ENCODE measurements at regions not wholly inside any gene's neighbourhood (a gene's known extent, or its start where the extent isn't known, plus 50 kb on each side); places are given as distances from the start of the nearest gene placed in this dataset.

- Histone ChIP-seq H3K4me1 (ENCODE audit: control insufficient read depth in 3 of 3, insufficient read depth in 2 of 3, low read depth in 1 of 3, low read length in 2 of 3) (no peaks in the 10 kb centered on the region), H3K27ac (ENCODE audit: low read depth in 1 of 3, low read length in 2 of 3) (no peak overlapping the region), H3K27me3 (ENCODE audit: control insufficient read depth in 3 of 3, insufficient read depth in 3 of 3, low read length in 3 of 3) (no peaks in the 10 kb centered on the region), H3K9me3 (ENCODE audit: control insufficient read depth in 2 of 2, insufficient read depth in 1 of 2, low read depth in 1 of 2, low read length in 1 of 2) (no peaks in the 10 kb centered on the region), H3K36me3 (ENCODE audit: control insufficient read depth in 3 of 3, insufficient read depth in 2 of 3, low read depth in 1 of 3, low read length in 3 of 3) (no peaks in the 10 kb centered on the region), H3K4me3 (ENCODE audit: low read depth in 1 of 3, low read length in 3 of 3) (no peak overlapping the region)
- WGBS, 3 donors = 64 to 78% (median 69%) methylated on average over 3 of the region's 3 CpGs
- no peak for FAIRE-seq
- no peak for DNase-seq
Observed at GRCh38 chr9:19564396-19565061, 155.7 kb downstream of the ACER2 start.

- no peaks in the 10 kb centered on the region for H3K4me1 ChIP-seq (ENCODE audit: control insufficient read depth in 3 of 3, insufficient read depth in 2 of 3, low read depth in 1 of 3, low read length in 2 of 3)
- no peaks in the 10 kb centered on the region for H3K36me3 ChIP-seq (ENCODE audit: control insufficient read depth in 3 of 3, insufficient read depth in 2 of 3, low read depth in 1 of 3, low read length in 3 of 3)
- no peaks in the 10 kb centered on the region for H3K27me3 ChIP-seq (ENCODE audit: control insufficient read depth in 3 of 3, insufficient read depth in 3 of 3, low read length in 3 of 3)
- H3K27ac ChIP-seq (ENCODE audit: low read depth in 1 of 3, low read length in 2 of 3) = no peak overlapping the region
- FAIRE-seq (no peak), DNase-seq (no peak)
- H3K4me3 ChIP-seq (ENCODE audit: low read depth in 1 of 3, low read length in 3 of 3) = no peak overlapping the region
- peaks cover 0 to 15% of the 10 kb centered on the region in 2 donors for H3K9me3 ChIP-seq (ENCODE audit: control insufficient read depth in 2 of 2, insufficient read depth in 1 of 2, low read depth in 1 of 2, low read length in 1 of 2)
- WGBS, 3 donors = 68 to 82% (median 68%) methylated on average over 4 of the region's 4 CpGs
Observed at GRCh38 chr9:19555214-19555613, 146.4 kb downstream of the ACER2 start.

- WGBS, 3 donors = 69 to 78% (median 77%) methylated on average over 4 of the region's 4 CpGs
Observed at GRCh38 chr9:19554529-19554928, 145.7 kb downstream of the ACER2 start.

GRCh38 chr9:19553441-19553840 lies 144.6 kb downstream of the ACER2 start:
- no peak overlapping the region for H3K4me3 ChIP-seq (ENCODE audit: low read depth in 1 of 3, low read length in 3 of 3)
- no peak for FAIRE-seq
- H3K4me1 ChIP-seq (ENCODE audit: control insufficient read depth in 3 of 3, insufficient read depth in 2 of 3, low read depth in 1 of 3, low read length in 2 of 3) = no peaks in the 10 kb centered on the region
- no peak for DNase-seq
- H3K9me3 ChIP-seq (ENCODE audit: control insufficient read depth in 2 of 2, insufficient read depth in 1 of 2, low read depth in 1 of 2, low read length in 1 of 2) = peaks cover 0 to 18% of the 10 kb centered on the region in 2 donors
- no peaks in the 10 kb centered on the region for H3K27me3 ChIP-seq (ENCODE audit: control insufficient read depth in 3 of 3, insufficient read depth in 3 of 3, low read length in 3 of 3)
- no peaks in the 10 kb centered on the region for H3K36me3 ChIP-seq (ENCODE audit: control insufficient read depth in 3 of 3, insufficient read depth in 2 of 3, low read depth in 1 of 3, low read length in 3 of 3)
- H3K27ac ChIP-seq (ENCODE audit: low read depth in 1 of 3, low read length in 2 of 3) = no peak overlapping the region

More at GRCh38 chr9:19554529-19554928, 145.7 kb downstream of the ACER2 start:
- Histone ChIP-seq H3K4me3 (ENCODE audit: low read depth in 1 of 3, low read length in 3 of 3) (no peak overlapping the region), H3K27me3 (ENCODE audit: control insufficient read depth in 3 of 3, insufficient read depth in 3 of 3, low read length in 3 of 3) (no peaks in the 10 kb centered on the region), H3K27ac (ENCODE audit: low read depth in 1 of 3, low read length in 2 of 3) (no peak overlapping the region), H3K36me3 (ENCODE audit: control insufficient read depth in 3 of 3, insufficient read depth in 2 of 3, low read depth in 1 of 3, low read length in 3 of 3) (no peaks in the 10 kb centered on the region), H3K4me1 (ENCODE audit: control insufficient read depth in 3 of 3, insufficient read depth in 2 of 3, low read depth in 1 of 3, low read length in 2 of 3) (no peaks in the 10 kb centered on the region), H3K9me3 (ENCODE audit: control insufficient read depth in 2 of 2, insufficient read depth in 1 of 2, low read depth in 1 of 2, low read length in 1 of 2) (peaks cover 0 to 16% of the 10 kb centered on the region in 2 donors)
- no peak for DNase-seq
- FAIRE-seq = no peak

GRCh38 chr9:19552282-19553105 lies 143.7 kb downstream of the ACER2 start:
- no peaks in the 10 kb centered on the region for H3K36me3 ChIP-seq (ENCODE audit: control insufficient read depth in 3 of 3, insufficient read depth in 2 of 3, low read depth in 1 of 3, low read length in 3 of 3)
- peaks cover 0 to 14% of the 10 kb centered on the region in 2 donors for H3K9me3 ChIP-seq (ENCODE audit: control insufficient read depth in 2 of 2, insufficient read depth in 1 of 2, low read depth in 1 of 2, low read length in 1 of 2)
- no peaks in the 10 kb centered on the region for H3K4me1 ChIP-seq (ENCODE audit: control insufficient read depth in 3 of 3, insufficient read depth in 2 of 3, low read depth in 1 of 3, low read length in 2 of 3)
- no peak overlapping the region for H3K27ac ChIP-seq (ENCODE audit: low read depth in 1 of 3, low read length in 2 of 3)
- FAIRE-seq (no peak), DNase-seq (no peak)
- no peak overlapping the region for H3K4me3 ChIP-seq (ENCODE audit: low read depth in 1 of 3, low read length in 3 of 3)
- 29 to 58% (median 40%) methylated on average over 3 of the region's 3 CpGs for WGBS, 3 donors
- no peaks in the 10 kb centered on the region for H3K27me3 ChIP-seq (ENCODE audit: control insufficient read depth in 3 of 3, insufficient read depth in 3 of 3, low read length in 3 of 3)

- H3K9me3 ChIP-seq (ENCODE audit: control insufficient read depth in 2 of 2, insufficient read depth in 1 of 2, low read depth in 1 of 2, low read length in 1 of 2) = peaks cover 0 to 3% of the 10 kb centered on the region in 2 donors
- H3K27ac ChIP-seq (ENCODE audit: low read depth in 1 of 3, low read length in 2 of 3) = no peak overlapping the region
- H3K27me3 ChIP-seq (ENCODE audit: control insufficient read depth in 3 of 3, insufficient read depth in 3 of 3, low read length in 3 of 3) = no peaks in the 10 kb centered on the region
- H3K4me1 ChIP-seq (ENCODE audit: control insufficient read depth in 3 of 3, insufficient read depth in 2 of 3, low read depth in 1 of 3, low read length in 2 of 3) = no peaks in the 10 kb centered on the region
- no peaks in the 10 kb centered on the region for H3K36me3 ChIP-seq (ENCODE audit: control insufficient read depth in 3 of 3, insufficient read depth in 2 of 3, low read depth in 1 of 3, low read length in 3 of 3)
- 25 to 35% (median 31%) methylated on average over 8 of the region's 8 CpGs for WGBS, 3 donors
- no peak overlapping the region for H3K4me3 ChIP-seq (ENCODE audit: low read depth in 1 of 3, low read length in 3 of 3)
- FAIRE-seq = no peak
- no peak for DNase-seq
Observed at GRCh38 chr9:19551124-19551929, 142.5 kb downstream of the ACER2 start.

- DNase-seq (no peak), FAIRE-seq (no peak)
- H3K4me1 ChIP-seq (ENCODE audit: control insufficient read depth in 3 of 3, insufficient read depth in 2 of 3, low read depth in 1 of 3, low read length in 2 of 3) = no peaks in the 10 kb centered on the region
- 71 to 77% (median 77%) methylated on average over 7 of the region's 7 CpGs for WGBS, 3 donors
- H3K4me3 ChIP-seq (ENCODE audit: low read depth in 1 of 3, low read length in 3 of 3) = no peak overlapping the region
- no peak overlapping the region for H3K27ac ChIP-seq (ENCODE audit: low read depth in 1 of 3, low read length in 2 of 3)
- no peaks in the 10 kb centered on the region for H3K27me3 ChIP-seq (ENCODE audit: control insufficient read depth in 3 of 3, insufficient read depth in 3 of 3, low read length in 3 of 3)
- H3K36me3 ChIP-seq (ENCODE audit: control insufficient read depth in 3 of 3, insufficient read depth in 2 of 3, low read depth in 1 of 3, low read length in 3 of 3) = no peaks in the 10 kb centered on the region
- H3K9me3 ChIP-seq (ENCODE audit: control insufficient read depth in 2 of 2, insufficient read depth in 1 of 2, low read depth in 1 of 2, low read length in 1 of 2) = peaks cover 0 to 3% of the 10 kb centered on the region in 2 donors
Observed at GRCh38 chr9:19550009-19550408, 141.2 kb downstream of the ACER2 start.

GRCh38 chr9:19533373-19533772 lies 124.6 kb downstream of the ACER2 start:
- Histone ChIP-seq H3K27me3 (ENCODE audit: control insufficient read depth in 3 of 3, insufficient read depth in 3 of 3, low read length in 3 of 3) (no peaks in the 10 kb centered on the region), H3K9me3 (ENCODE audit: control insufficient read depth in 2 of 2, insufficient read depth in 1 of 2, low read depth in 1 of 2, low read length in 1 of 2) (no peaks in the 10 kb centered on the region), H3K36me3 (ENCODE audit: control insufficient read depth in 3 of 3, insufficient read depth in 2 of 3, low read depth in 1 of 3, low read length in 3 of 3) (no peaks in the 10 kb centered on the region), H3K4me1 (ENCODE audit: control insufficient read depth in 3 of 3, insufficient read depth in 2 of 3, low read depth in 1 of 3, low read length in 2 of 3) (no peaks in the 10 kb centered on the region), H3K4me3 (ENCODE audit: low read depth in 1 of 3, low read length in 3 of 3) (no peak overlapping the region), H3K27ac (ENCODE audit: low read depth in 1 of 3, low read length in 2 of 3) (no peak overlapping the region)
- FAIRE-seq = no peak
- no peak for DNase-seq
- WGBS, 3 donors = 62 to 82% (median 77%) methylated on average over 3 of the region's 3 CpGs

Data from small intestine (tissue), 7 donors.